Smooth muscle cell (in vitro differentiated cells): ENCODE measurements at regions not wholly inside any gene's neighbourhood (a gene's known extent, or its start where the extent isn't known, plus 50 kb on each side); places are given as distances from the start of the nearest gene placed in this dataset.

Experiments
- DNase-seq: peaks from one replicate; lab custom pipeline; 2025; ENCODE audit not compliant: unreplicated experiment; lab: John Stamatoyannopoulos, UW
- H2AFZ ChIP-seq: fragments of 200-600 bp; sonication (generic); 2 replicates; pipeline ENCODE4 v1.6.0; 2016; ENCODE audit warnings: antibody characterized with exemption, low read depth, mild to moderate bottlenecking
- H3F3A ChIP-seq: fragments of 200-600 bp; sonication (generic); 2 replicates; pipeline ENCODE4 v1.6.0; 2017; ENCODE audit warnings: antibody characterized with exemption, low read depth
- H3K27ac ChIP-seq: fragments of 200-600 bp; sonication (generic); 2 replicates; pipeline ENCODE4 v1.5.1; 2016; ENCODE audit warnings: low read depth, mild to moderate bottlenecking
- H3K27me3 ChIP-seq: fragments of 200-600 bp; sonication (generic); 2 replicates; pipeline ENCODE4 v1.6.1; 2016; ENCODE audit warnings: low read depth, mild to moderate bottlenecking
- H3K36me3 ChIP-seq: fragments of 200-600 bp; sonication (generic); 2 replicates; pipeline ENCODE4 v1.5.1; 2016; ENCODE audit warnings: low read depth
- H3K4me1 ChIP-seq: fragments of 200-600 bp; sonication (generic); 2 replicates; pipeline ENCODE4 v1.5.1; 2016; ENCODE audit warnings: low read depth
- H3K4me2 ChIP-seq: fragments of 200-600 bp; sonication (generic); 2 replicates; pipeline ENCODE4 v1.6.0; 2016; ENCODE audit warnings: mild to moderate bottlenecking
- H3K4me3 ChIP-seq: fragments of 200-600 bp; sonication (generic); 2 replicates; pipeline ENCODE4 v1.5.1; 2016; ENCODE audit warnings: mild to moderate bottlenecking
- H3K79me2 ChIP-seq: fragments of 200-600 bp; sonication (generic); 2 replicates; pipeline ENCODE4 v1.6.0; 2016; ENCODE audit warnings: low read depth, mild to moderate bottlenecking
- H3K9ac ChIP-seq: fragments of 200-600 bp; sonication (generic); 2 replicates; pipeline ENCODE4 v1.6.0; 2016; ENCODE audit warnings: low read depth
- H3K9me3 ChIP-seq: fragments of 200-600 bp; sonication (generic); replicated peaks from 2 replicates; pipeline ENCODE4 v1.5.1; 2016; ENCODE audit warnings: low read depth
- H4K20me1 ChIP-seq: fragments of 200-600 bp; sonication (generic); 2 replicates; pipeline ENCODE4 v1.6.0; 2016; ENCODE audit warnings: low read depth
- WGBS: methylation state at CpG from one replicate; pipeline ENCODE4 v1.1.7; 2016; ENCODE audit warnings: low lambda C conversion rate; 5-methylcytosine and 5-hydroxymethylcytosine counted together
- TF ChIP-seq, protein P1 (sequence below): fragments of 200-600 bp; sonication (generic); IDR thresholded peaks from 2 replicates; pipeline ENCODE4 v1.5.1; 2017; ENCODE audit warnings: borderline replicate concordance, mild to moderate bottlenecking, antibody characterized with exemption; ENCODE audit not compliant: insufficient read depth, poor library complexity, severe bottlenecking

DNA sequence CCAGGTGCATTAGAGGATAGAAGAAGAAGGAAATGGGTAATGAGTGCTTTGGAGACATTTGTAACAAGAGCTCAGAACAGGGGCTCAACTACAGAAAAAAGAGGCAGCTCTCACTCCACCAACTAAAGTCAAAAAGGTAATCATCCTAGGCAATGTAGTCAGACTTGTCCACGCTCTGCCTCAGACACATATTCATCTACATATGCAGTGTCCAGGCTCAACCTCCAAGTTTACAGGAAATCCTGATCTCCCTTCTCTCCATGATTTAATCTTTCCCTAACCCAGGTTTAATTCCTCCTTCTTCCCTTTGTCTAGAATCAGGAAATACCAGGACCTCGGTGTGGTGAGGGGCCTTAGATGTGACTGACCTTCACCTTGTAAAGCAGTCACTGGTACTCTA lies 65.7 kb upstream of the SELENOP start:
- Histone ChIP-seq H3K79me2 (no peaks in the 10 kb centered on the region), H4K20me1 (no peaks in the 10 kb centered on the region), H3K36me3 (no peaks in the 10 kb centered on the region), H3F3A (peaks cover 3% of the 10 kb centered on the region), H3K9me3 (no peaks in the 10 kb centered on the region), H2AFZ (no peak overlapping the region), H3K4me1 (no peaks in the 10 kb centered on the region), H3K27me3 (no peaks in the 10 kb centered on the region), H3K9ac (no peak overlapping the region), H3K4me2 (no peak overlapping the region), H3K27ac (no peak overlapping the region), H3K4me3 (no peak overlapping the region)
- TF ChIP-seq, protein P1, sequence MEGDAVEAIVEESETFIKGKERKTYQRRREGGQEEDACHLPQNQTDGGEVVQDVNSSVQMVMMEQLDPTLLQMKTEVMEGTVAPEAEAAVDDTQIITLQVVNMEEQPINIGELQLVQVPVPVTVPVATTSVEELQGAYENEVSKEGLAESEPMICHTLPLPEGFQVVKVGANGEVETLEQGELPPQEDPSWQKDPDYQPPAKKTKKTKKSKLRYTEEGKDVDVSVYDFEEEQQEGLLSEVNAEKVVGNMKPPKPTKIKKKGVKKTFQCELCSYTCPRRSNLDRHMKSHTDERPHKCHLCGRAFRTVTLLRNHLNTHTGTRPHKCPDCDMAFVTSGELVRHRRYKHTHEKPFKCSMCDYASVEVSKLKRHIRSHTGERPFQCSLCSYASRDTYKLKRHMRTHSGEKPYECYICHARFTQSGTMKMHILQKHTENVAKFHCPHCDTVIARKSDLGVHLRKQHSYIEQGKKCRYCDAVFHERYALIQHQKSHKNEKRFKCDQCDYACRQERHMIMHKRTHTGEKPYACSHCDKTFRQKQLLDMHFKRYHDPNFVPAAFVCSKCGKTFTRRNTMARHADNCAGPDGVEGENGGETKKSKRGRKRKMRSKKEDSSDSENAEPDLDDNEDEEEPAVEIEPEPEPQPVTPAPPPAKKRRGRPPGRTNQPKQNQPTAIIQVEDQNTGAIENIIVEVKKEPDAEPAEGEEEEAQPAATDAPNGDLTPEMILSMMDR, result no peak
- 66% methylated on average over 2 of the region's 2 CpGs for WGBS
- DNase-seq, result no peak

DNA sequence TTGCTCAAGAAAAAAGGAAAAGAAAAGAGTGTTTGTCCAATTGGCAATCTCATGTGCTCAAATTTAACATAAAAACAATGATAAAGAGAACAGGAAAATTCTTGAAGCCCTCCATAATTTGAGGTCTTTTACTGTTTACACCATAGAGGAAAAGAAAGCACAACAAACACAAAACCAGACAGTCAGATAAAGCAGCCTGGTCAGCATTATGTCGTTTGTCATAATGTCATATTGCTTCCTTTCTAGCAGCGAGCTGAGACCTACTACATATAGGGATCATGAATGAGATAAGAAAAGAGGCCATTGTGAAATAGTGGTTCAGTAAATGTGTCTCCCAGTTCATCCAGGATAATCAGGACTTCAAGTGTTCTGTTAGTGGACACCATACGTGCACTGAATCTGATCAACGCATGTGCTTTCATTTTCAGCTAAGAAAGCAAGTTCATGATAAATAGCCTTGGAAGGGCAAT lies 64.7 kb upstream of the SELENOP start:
- 19% methylated on average over 4 of the region's 4 CpGs for WGBS
- peak overlapping the region; percentile 39 for H3K4me3 ChIP-seq
- no peak for DNase-seq
- peak overlapping the region; percentile 82 for H3K4me2 ChIP-seq
- peaks cover 3% of the 10 kb centered on the region for H3F3A ChIP-seq
- H3K9me3 ChIP-seq, result no peaks in the 10 kb centered on the region
- no peaks in the 10 kb centered on the region for H3K4me1 ChIP-seq
- no peaks in the 10 kb centered on the region for H3K36me3 ChIP-seq
- TF ChIP-seq, protein P1, result no peak
- H2AFZ ChIP-seq, result peak overlapping the region; percentile 94
- H4K20me1 ChIP-seq, result no peaks in the 10 kb centered on the region
- peak overlapping the region; percentile 45 for H3K27ac ChIP-seq
- H3K27me3 ChIP-seq, result no peaks in the 10 kb centered on the region
- H3K9ac ChIP-seq, result no peak overlapping the region
- H3K79me2 ChIP-seq, result no peaks in the 10 kb centered on the region

DNA sequence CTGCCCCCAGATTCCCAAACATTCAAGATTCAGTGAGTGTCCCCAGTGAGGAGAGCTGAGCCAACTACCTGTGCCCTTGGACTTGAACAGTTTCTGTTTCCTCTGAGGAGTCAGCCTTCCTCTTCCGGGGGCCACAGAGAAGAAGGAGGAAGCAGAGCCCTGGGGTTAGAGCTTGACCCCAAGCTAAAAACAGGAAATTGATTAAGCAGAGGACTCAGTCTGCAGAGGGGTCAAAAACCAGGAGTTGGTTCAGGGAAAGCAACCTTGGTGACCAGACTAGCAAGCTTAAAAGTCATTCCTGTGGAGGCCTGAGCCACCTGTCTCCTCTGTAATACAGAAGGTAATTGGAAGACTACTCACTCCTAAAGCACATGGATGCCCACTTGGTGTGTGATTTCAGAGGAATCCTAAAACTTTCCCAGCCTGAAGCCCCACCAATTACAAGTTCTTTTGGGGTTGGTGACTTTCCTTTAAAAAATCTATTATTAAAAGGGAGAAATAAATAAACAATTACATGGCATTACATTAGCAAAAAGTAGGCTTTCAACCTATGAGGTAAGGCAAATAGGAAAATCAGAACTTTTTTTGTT lies 64.2 kb upstream of the SELENOP start:
- H3K4me3 ChIP-seq, result peak overlapping the region; percentile 39
- DNase-seq, result no peak
- H3K4me1 ChIP-seq, result no peaks in the 10 kb centered on the region
- H3F3A ChIP-seq, result peaks cover 3% of the 10 kb centered on the region
- no peaks in the 10 kb centered on the region for H3K9me3 ChIP-seq
- no peaks in the 10 kb centered on the region for H3K36me3 ChIP-seq
- TF ChIP-seq, protein P1, result no peak
- H3K27me3 ChIP-seq, result no peaks in the 10 kb centered on the region
- no peaks in the 10 kb centered on the region for H3K79me2 ChIP-seq
- 77% methylated on average over 1 of the region's 1 CpG for WGBS
- H3K9ac ChIP-seq, result no peak overlapping the region
- no peaks in the 10 kb centered on the region for H4K20me1 ChIP-seq
- H3K4me2 ChIP-seq, result peak overlapping the region; percentile 82
- peak overlapping the region; percentile 94 for H2AFZ ChIP-seq
- peak overlapping the region; percentile 45 for H3K27ac ChIP-seq

DNA sequence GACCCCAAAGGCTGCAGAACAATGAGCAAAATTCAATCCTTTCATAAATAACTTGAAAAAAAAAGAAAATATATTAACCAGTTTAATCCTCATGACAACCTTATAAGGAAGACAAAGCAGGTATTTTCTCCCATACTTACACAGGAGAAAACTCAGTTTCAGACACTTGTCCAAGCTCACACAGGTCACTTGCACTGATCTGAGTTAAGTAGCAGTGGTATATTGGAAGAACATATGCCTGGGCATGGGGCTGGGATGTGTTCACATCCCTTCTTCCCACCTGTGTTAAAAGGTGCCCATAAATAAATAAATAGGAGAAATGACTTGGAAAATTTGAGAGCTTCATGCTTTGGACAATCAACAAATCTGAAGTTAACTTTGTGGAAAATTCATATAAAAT lies 63.5 kb upstream of the SELENOP start:
- Histone ChIP-seq H3K9me3 (no peaks in the 10 kb centered on the region), H3K27ac (no peak overlapping the region), H3K4me1 (no peaks in the 10 kb centered on the region), H2AFZ (no peak overlapping the region), H3K27me3 (no peaks in the 10 kb centered on the region), H3K4me2 (no peak overlapping the region), H4K20me1 (no peaks in the 10 kb centered on the region), H3K79me2 (no peaks in the 10 kb centered on the region), H3K9ac (no peak overlapping the region), H3F3A (peaks cover 3% of the 10 kb centered on the region), H3K4me3 (no peak overlapping the region), H3K36me3 (no peaks in the 10 kb centered on the region)
- TF ChIP-seq, protein P1, result no peak
- no peak for DNase-seq
